ENCODE measurements at regions not wholly inside any gene's neighbourhood (a gene's known extent, or its start where the extent isn't known, plus 50 kb on each side); places are given as distances from the start of the nearest gene placed in this dataset.

GRCh38 chr2:65668744-65669143 lies 236.3 kb upstream of the SPRED2 start:
- Histone ChIP-seq H3F3A (ENCODE audit: insufficient read depth) (no peaks in the 10 kb centered on the region), H3K27me3 (ENCODE audit: low read length) (no peaks in the 10 kb centered on the region), H2AFZ (ENCODE audit: low read depth, low read length, severe bottlenecking) (no peak overlapping the region), H3K9me3 (ENCODE audit: insufficient read depth, low read length) (no peaks in the 10 kb centered on the region), H3K4me2 (ENCODE audit: low read depth, low read length, poor library complexity, severe bottlenecking) (no peak overlapping the region), H3K36me3 (ENCODE audit: low read length) (no peaks in the 10 kb centered on the region), H3K27ac (ENCODE audit: low read depth, low read length) (no peak overlapping the region), H3K9me2 (replicated peaks; ENCODE audit: insufficient read depth, low read length) (no peaks in the 10 kb centered on the region), H3K79me2 (ENCODE audit: insufficient read depth, low read length) (no peaks in the 10 kb centered on the region), H3K9ac (ENCODE audit: low read length) (no peak overlapping the region), H3K4me3 (ENCODE audit: insufficient read depth, low read length, poor library complexity, severe bottlenecking) (no peak overlapping the region), H4K20me1 (ENCODE audit: low read depth, low read length) (no peaks in the 10 kb centered on the region)
- no peak for TF ChIP-seq CTCF (IDR thresholded peaks at IDR 0.05; ENCODE audit: insufficient read depth, low read length, poor library complexity, severe bottlenecking)
- no peak for TF ChIP-seq EZH2phosphoT487 (conservative IDR thresholded peaks at IDR 0.05; ENCODE audit: low read length)

DNA sequence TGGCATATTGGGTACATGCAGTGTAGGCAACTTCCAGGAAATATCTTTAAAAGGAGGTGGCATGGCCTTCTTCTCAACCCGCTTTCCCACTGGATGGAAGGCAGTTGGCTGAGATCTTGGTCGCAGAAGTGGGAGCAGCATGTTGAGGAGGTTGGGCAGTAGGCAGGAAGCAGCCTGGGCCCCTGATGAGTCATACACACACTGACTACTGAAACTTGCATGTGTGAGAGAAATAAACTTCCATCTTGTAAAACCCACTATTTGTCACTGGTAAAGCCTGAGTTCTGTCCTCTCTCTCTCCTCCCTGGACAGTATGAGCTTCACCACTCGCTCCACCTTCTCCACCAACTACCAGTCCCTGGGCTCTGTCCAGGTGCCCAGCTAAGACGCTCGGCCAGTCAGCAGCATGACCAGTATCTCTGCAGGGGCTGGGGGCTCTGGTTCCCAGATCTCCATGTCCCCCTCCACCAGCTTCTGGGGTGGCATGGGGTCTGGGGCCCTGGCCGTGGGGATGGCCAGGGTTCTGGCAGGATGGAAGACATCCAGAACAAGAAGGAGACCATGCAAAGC lies 233.8 kb upstream of the SPRED2 start:
- H3K79me2 ChIP-seq (ENCODE audit: insufficient read depth, low read length), result no peaks in the 10 kb centered on the region
- H3K27me3 ChIP-seq (ENCODE audit: low read length), result no peaks in the 10 kb centered on the region
- H3K9me2 ChIP-seq (replicated peaks; ENCODE audit: insufficient read depth, low read length), result no peaks in the 10 kb centered on the region
- no peak overlapping the region for H3K4me2 ChIP-seq (ENCODE audit: low read depth, low read length, poor library complexity, severe bottlenecking)
- no peak overlapping the region for H3K9ac ChIP-seq (ENCODE audit: low read length)
- no peak overlapping the region for H3K4me3 ChIP-seq (ENCODE audit: insufficient read depth, low read length, poor library complexity, severe bottlenecking)
- H4K20me1 ChIP-seq (ENCODE audit: low read depth, low read length), result no peaks in the 10 kb centered on the region
- H3K36me3 ChIP-seq (ENCODE audit: low read length), result no peaks in the 10 kb centered on the region
- H3F3A ChIP-seq (ENCODE audit: insufficient read depth), result no peaks in the 10 kb centered on the region
- TF ChIP-seq CTCF (IDR thresholded peaks at IDR 0.05; ENCODE audit: insufficient read depth, low read length, poor library complexity, severe bottlenecking) (no peak), EZH2phosphoT487 (conservative IDR thresholded peaks at IDR 0.05; ENCODE audit: low read length) (no peak)
- no peak overlapping the region for H2AFZ ChIP-seq (ENCODE audit: low read depth, low read length, severe bottlenecking)
- no peaks in the 10 kb centered on the region for H3K9me3 ChIP-seq (ENCODE audit: insufficient read depth, low read length)
- H3K27ac ChIP-seq (ENCODE audit: low read depth, low read length), result no peak overlapping the region

- no peak overlapping the region for H3K27ac ChIP-seq (ENCODE audit: low read depth, low read length)
- TF ChIP-seq EZH2phosphoT487 (conservative IDR thresholded peaks at IDR 0.05; ENCODE audit: low read length) (no peak), CTCF (IDR thresholded peaks at IDR 0.05; ENCODE audit: insufficient read depth, low read length, poor library complexity, severe bottlenecking) (no peak)
- no peaks in the 10 kb centered on the region for H3K9me2 ChIP-seq (replicated peaks; ENCODE audit: insufficient read depth, low read length)
- H4K20me1 ChIP-seq (ENCODE audit: low read depth, low read length), result no peaks in the 10 kb centered on the region
- no peak overlapping the region for H3K4me3 ChIP-seq (ENCODE audit: insufficient read depth, low read length, poor library complexity, severe bottlenecking)
- no peaks in the 10 kb centered on the region for H3K9me3 ChIP-seq (ENCODE audit: insufficient read depth, low read length)
- H3K79me2 ChIP-seq (ENCODE audit: insufficient read depth, low read length), result no peaks in the 10 kb centered on the region
- H3F3A ChIP-seq (ENCODE audit: insufficient read depth), result no peaks in the 10 kb centered on the region
- H3K27me3 ChIP-seq (ENCODE audit: low read length), result no peaks in the 10 kb centered on the region
- no peak overlapping the region for H3K4me2 ChIP-seq (ENCODE audit: low read depth, low read length, poor library complexity, severe bottlenecking)
- H3K36me3 ChIP-seq (ENCODE audit: low read length), result no peaks in the 10 kb centered on the region
- H2AFZ ChIP-seq (ENCODE audit: low read depth, low read length, severe bottlenecking), result no peak overlapping the region
- no peak overlapping the region for H3K9ac ChIP-seq (ENCODE audit: low read length)
Observed at GRCh38 chr2:65664931-65665330, 232.5 kb upstream of the SPRED2 start.
